Smooth muscle cell (in vitro differentiated cells): ENCODE measurements at regions not wholly inside any gene's neighbourhood (a gene's known extent, or its start where the extent isn't known, plus 50 kb on each side); places are given as distances from the start of the nearest gene placed in this dataset.

Source experiments
- DNase-seq: peaks from one replicate; lab custom pipeline; 2025; ENCODE audit not compliant: unreplicated experiment; lab: John Stamatoyannopoulos, UW
- H2AFZ ChIP-seq: fragments of 200-600 bp; sonication (generic); 2 replicates; pipeline ENCODE4 v1.6.0; 2016; ENCODE audit warnings: antibody characterized with exemption, low read depth, mild to moderate bottlenecking
- H3F3A ChIP-seq: fragments of 200-600 bp; sonication (generic); 2 replicates; pipeline ENCODE4 v1.6.0; 2017; ENCODE audit warnings: antibody characterized with exemption, low read depth
- H3K27ac ChIP-seq: fragments of 200-600 bp; sonication (generic); 2 replicates; pipeline ENCODE4 v1.5.1; 2016; ENCODE audit warnings: low read depth, mild to moderate bottlenecking
- H3K27me3 ChIP-seq: fragments of 200-600 bp; sonication (generic); 2 replicates; pipeline ENCODE4 v1.6.1; 2016; ENCODE audit warnings: low read depth, mild to moderate bottlenecking
- H3K36me3 ChIP-seq: fragments of 200-600 bp; sonication (generic); 2 replicates; pipeline ENCODE4 v1.5.1; 2016; ENCODE audit warnings: low read depth
- H3K4me1 ChIP-seq: fragments of 200-600 bp; sonication (generic); 2 replicates; pipeline ENCODE4 v1.5.1; 2016; ENCODE audit warnings: low read depth
- H3K4me2 ChIP-seq: fragments of 200-600 bp; sonication (generic); 2 replicates; pipeline ENCODE4 v1.6.0; 2016; ENCODE audit warnings: mild to moderate bottlenecking
- H3K4me3 ChIP-seq: fragments of 200-600 bp; sonication (generic); 2 replicates; pipeline ENCODE4 v1.5.1; 2016; ENCODE audit warnings: mild to moderate bottlenecking
- H3K79me2 ChIP-seq: fragments of 200-600 bp; sonication (generic); 2 replicates; pipeline ENCODE4 v1.6.0; 2016; ENCODE audit warnings: low read depth, mild to moderate bottlenecking
- H3K9ac ChIP-seq: fragments of 200-600 bp; sonication (generic); 2 replicates; pipeline ENCODE4 v1.6.0; 2016; ENCODE audit warnings: low read depth
- H3K9me3 ChIP-seq: fragments of 200-600 bp; sonication (generic); replicated peaks from 2 replicates; pipeline ENCODE4 v1.5.1; 2016; ENCODE audit warnings: low read depth
- H4K20me1 ChIP-seq: fragments of 200-600 bp; sonication (generic); 2 replicates; pipeline ENCODE4 v1.6.0; 2016; ENCODE audit warnings: low read depth
- CTCF ChIP-seq: fragments of 200-600 bp; sonication (generic); IDR thresholded peaks from 2 replicates; pipeline ENCODE4 v1.5.1; 2017; ENCODE audit warnings: borderline replicate concordance, mild to moderate bottlenecking, antibody characterized with exemption; ENCODE audit not compliant: insufficient read depth, poor library complexity, severe bottlenecking
- WGBS: methylation state at CpG from one replicate; pipeline ENCODE4 v1.1.7; 2016; ENCODE audit warnings: low lambda C conversion rate; 5-methylcytosine and 5-hydroxymethylcytosine counted together

- 55% methylated on average over 11 of the region's 11 CpGs for WGBS
- Histone ChIP-seq H3K4me3 (peak overlapping the region; percentile 42), H3K27me3 (peaks cover 25% of the 10 kb centered on the region), H3F3A (no peaks in the 10 kb centered on the region), H3K79me2 (no peaks in the 10 kb centered on the region), H3K4me2 (peak overlapping the region; percentile 81), H3K27ac (no peak overlapping the region), H4K20me1 (no peaks in the 10 kb centered on the region), H3K9me3 (no peaks in the 10 kb centered on the region), H3K4me1 (peaks cover 7% of the 10 kb centered on the region), H3K9ac (no peak overlapping the region), H3K36me3 (no peaks in the 10 kb centered on the region), H2AFZ (peak overlapping the region; percentile 23)
- no peak for TF ChIP-seq CTCF
- DNase-seq: no peak
Measured at GRCh38 chr6:129767776-129768485, 58.0 kb upstream of the ARHGAP18 start.

GRCh38 chr6:129766959-129767728 lies 57.2 kb upstream of the ARHGAP18 start:
- peak overlapping the region; percentile 23 for H2AFZ ChIP-seq
- no peak for DNase-seq
- no peaks in the 10 kb centered on the region for H3K36me3 ChIP-seq
- H3K4me2 ChIP-seq: peak overlapping the region; percentile 81
- TF ChIP-seq CTCF: no peak
- H3K79me2 ChIP-seq: no peaks in the 10 kb centered on the region
- H3K4me1 ChIP-seq: peaks cover 7% of the 10 kb centered on the region
- H3F3A ChIP-seq: no peaks in the 10 kb centered on the region
- no peaks in the 10 kb centered on the region for H4K20me1 ChIP-seq
- H3K27ac ChIP-seq: no peak overlapping the region
- peaks cover 25% of the 10 kb centered on the region for H3K27me3 ChIP-seq
- WGBS: 5% methylated on average over 36 of the region's 36 CpGs
- H3K9me3 ChIP-seq: no peaks in the 10 kb centered on the region
- H3K9ac ChIP-seq: no peak overlapping the region
- H3K4me3 ChIP-seq: peak overlapping the region; percentile 42

GRCh38 chr6:129764761-129765407 lies 54.9 kb upstream of the ARHGAP18 start:
- no peaks in the 10 kb centered on the region for H3K79me2 ChIP-seq
- no peak overlapping the region for H3K9ac ChIP-seq
- WGBS: 85% methylated on average over 4 of the region's 4 CpGs
- H3K4me3 ChIP-seq: no peak overlapping the region
- no peak overlapping the region for H3K4me2 ChIP-seq
- H3K27me3 ChIP-seq: peaks cover 25% of the 10 kb centered on the region
- H3K36me3 ChIP-seq: no peaks in the 10 kb centered on the region
- H3K9me3 ChIP-seq: no peaks in the 10 kb centered on the region
- H3K27ac ChIP-seq: no peak overlapping the region
- H2AFZ ChIP-seq: no peak overlapping the region
- no peak for DNase-seq
- peaks cover 7% of the 10 kb centered on the region for H3K4me1 ChIP-seq
- H4K20me1 ChIP-seq: no peaks in the 10 kb centered on the region
- no peaks in the 10 kb centered on the region for H3F3A ChIP-seq
- TF ChIP-seq CTCF: no peak
